ENCODE measurements at regions not wholly inside any gene's neighbourhood (a gene's known extent, or its start where the extent isn't known, plus 50 kb on each side); places are given as distances from the start of the nearest gene placed in this dataset.
A peak's percentile ranks its signal among the peaks of the same experiment; 100 is the strongest.
"Not testable (repeated sequence)": the region's sequence is repeated elsewhere in the genome, so short reads cannot be mapped to it uniquely, and the experiment has no call there.

DNA sequence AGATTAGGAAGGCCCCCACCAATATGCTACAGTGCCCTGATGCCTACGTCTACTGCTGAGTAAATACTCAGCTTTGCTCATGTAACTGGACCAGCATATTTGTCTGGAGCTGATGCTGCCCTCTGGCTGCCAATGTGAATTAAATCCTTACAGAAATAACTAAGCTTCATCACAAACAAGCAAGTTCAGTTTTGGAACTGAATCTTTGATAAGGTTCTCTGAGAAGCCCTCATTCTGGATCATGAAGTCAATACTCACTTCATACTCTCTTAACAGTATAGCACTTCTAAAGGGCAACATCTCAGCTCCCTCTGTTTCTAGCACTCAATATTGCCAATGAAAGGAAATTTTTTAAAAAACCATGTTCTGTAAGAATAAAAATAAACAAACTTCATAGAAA, 246.7 kb downstream of the ETV1 start:
- peak; percentile 5 for DNase-seq

DNA sequence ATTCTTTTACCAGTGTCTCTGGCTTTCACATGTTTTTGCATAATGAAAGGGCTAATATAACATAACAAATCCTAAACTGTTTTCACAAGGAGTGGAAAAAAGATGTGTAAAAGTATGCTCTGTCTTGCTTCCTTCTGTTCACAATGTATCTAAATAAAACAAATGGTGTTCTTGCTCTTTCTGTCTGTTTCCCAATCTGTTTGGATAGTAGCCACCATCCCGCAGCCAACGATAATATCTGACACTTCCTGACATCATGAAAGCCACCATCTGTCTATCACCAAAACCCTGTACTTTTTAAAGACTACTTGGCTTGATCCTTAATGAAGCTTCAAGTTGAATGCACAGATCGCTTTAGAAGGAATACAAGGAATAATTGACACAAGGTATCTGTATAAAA, 246.2 kb downstream of the ETV1 start:
- DNase-seq = no peak

DNA sequence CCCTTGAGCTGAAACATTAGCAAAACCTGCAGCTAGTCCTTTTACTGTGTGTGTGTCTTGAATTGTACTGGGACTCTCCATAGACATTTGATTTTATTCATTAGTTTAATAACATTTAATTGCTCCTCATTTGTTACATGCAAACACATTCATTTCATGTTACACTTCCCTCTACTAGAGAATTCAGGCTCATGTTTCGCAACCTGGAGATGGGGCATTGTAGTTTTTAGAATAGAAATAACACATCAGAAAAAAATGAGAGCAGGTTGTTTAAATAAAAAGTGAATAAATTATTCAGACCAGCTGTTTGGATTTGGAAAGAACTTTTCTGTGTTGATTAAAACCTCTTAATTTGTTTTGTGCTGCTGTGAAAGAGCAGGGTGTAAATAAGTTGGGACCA, 243.9 kb downstream of the ETV1 start:
- DNase-seq = no peak

DNA sequence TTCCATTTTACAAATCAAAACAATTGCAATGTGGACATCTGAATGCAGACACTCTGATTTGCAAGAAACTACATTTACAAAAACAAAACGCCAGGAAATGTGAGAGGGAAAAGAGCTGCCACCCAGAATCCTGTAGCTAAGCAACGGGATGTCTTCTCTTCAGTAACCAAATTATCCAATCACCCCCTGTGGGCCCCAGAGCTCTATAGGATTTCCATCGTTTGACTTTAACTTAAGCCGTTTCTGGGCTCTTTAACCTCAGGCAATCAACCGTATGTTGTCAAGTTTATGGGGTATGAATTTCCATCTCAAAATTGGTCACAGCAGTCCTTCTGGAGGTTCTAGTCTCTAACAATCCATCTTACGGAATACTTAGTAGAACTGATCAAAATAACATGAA, 240.5 kb downstream of the ETV1 start:
- DNase-seq = no peak

DNA sequence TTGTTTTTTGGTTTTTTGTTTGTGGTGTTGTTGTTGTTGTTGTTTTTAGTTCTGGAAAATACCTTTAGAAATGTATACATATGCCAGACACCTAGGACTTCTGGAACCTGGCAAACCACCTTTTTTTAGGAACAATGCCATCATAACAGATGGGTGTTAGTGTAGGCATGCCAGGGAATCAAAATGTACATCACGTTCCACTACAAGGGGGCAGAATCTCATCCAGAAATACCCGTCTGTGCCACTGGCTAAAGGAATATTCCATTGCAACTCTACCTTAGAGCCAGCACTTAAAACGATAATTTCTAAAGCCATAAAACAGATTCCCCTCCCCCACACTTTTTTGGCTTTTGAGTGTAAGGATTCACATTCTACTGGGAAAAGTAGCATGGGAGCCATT, 239.8 kb downstream of the ETV1 start:
- DNase-seq = no peak

DNA sequence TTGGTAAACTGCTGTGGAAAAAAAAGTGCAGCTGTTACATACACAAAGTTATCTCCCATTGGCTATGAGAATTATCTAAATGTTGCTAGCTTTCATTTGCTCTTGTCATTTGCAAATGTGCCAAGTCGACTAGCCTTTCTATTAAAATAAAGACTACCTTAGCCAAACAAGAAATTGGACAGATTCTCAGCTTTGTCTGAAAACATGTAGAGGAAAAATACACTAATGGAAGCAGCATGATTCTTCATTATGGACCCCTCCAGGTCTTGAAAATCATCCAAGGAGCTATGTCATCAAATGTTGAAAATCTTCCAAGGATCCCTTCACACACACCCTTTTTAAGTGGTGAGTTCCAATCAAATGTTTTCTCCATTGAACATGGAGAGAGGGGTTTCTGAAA, 237.7 kb downstream of the ETV1 start:
- no peak for DNase-seq

DNA sequence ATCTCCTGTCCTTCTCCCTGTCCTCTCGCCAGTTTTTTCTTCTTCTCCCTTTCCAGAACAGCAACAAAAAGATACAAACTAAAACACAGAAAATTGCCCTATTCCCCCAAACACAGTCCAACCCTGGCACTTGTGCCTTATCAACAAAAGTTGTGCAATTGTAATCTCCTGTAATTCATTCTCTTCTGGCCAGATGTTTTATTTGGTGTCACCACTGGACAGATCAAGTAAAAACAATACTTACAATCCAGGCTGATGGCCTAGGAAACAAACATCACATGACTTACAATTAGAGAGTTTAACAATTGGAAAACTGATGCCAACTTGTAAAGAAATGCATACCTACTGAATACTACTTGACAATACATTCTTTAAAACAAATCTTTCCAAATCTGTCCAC, 231.6 kb downstream of the ETV1 start:
- no peak for DNase-seq

DNA sequence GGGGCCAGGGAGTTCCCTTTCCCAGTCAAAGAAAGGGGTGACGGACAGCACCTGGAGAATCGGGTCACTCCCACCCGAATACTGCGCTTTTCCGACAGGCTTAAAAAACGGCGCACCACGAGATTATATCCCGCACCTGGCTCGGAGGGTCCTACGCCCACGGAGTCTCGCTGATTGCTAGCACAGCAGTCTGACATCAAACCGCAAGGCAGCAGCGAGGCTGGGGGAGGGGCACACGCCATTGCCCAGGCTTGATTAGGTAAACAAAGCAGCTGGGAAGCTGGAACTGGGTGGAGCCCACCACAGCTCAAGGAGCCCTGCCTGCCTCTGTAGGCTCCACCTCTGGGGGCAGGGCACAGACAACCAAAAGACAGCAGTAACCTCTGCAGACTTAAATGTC, 223.6 kb downstream of the ETV1 start:
- DNase-seq = not testable (repeated sequence)

DNA sequence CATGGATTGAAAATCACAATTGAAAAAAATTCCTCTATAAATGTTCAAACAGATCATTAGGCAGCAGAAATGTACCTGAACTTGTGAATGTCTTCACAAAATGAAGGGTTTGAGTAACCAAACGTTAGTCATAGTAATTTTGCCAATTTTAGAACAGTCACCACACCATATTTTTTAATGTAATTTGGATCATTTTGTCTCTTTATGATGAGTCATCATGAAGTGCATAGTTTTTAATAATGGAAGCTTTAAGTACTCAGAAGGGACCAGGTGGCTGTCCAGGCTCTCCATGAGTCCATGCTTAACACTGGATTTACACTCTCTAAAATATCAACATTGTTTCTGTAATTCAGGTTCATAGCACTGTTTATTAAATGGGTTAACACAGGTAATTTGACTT, 219.2 kb downstream of the ETV1 start:
- DNase-seq = no peak

DNA sequence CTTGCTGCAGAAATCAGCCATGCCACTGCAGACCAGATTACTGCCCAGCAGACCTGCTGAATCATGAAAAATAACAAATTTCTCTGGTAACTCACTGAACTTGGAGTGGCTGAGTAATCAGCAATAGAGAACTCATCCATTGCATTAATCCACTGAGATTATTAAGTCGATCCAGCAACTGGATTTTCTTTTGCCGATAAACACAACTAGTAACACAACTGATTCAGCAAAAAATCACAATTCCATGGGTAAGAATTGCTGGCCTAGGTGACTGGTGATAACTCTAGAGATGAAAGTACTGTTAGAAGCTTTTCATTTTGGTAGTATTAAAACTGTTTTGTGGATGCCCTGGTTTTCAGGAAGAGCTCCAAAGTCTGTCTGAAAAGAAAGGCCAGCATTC, 214.5 kb downstream of the ETV1 start:
- DNase-seq = no peak

DNA sequence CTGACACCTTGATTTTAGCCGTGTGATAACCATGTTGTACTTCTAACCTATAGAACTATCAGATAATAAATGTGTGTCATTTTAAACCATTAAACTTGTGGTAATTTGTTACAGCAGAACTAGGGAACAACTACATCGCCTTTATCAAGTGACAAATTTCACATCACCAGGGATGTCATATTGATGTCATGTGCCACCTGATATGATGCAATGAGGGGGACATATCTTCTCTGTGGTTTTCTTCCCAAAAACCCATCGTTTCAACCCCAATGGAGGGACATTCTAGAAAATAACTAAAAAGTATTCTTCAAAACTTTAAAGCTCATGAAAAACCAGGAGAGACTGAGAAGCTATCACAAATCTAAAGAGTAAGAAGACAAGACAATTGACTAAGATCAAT, 212.2 kb downstream of the ETV1 start:
- no peak for DNase-seq

DNA sequence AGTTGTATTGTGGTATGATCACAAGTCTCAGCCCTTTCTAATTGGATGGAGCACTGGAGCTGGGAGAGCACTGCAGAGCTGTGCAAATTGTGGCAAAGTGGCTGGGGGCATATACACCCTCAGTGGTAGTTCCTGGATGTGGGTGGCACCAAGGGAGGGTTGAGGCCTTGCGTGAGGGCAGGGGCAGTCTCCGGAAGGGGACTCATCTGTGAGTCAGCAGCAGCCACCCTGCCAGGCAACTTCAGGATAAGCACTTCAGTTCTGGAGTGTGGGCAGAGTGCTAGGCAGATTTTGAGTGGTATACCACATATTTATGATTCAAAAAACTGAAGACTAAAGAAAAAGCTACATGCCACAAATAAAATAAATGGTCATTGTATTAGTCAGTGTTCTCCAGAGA, 210.5 kb downstream of the ETV1 start:
- no peak for DNase-seq

DNA sequence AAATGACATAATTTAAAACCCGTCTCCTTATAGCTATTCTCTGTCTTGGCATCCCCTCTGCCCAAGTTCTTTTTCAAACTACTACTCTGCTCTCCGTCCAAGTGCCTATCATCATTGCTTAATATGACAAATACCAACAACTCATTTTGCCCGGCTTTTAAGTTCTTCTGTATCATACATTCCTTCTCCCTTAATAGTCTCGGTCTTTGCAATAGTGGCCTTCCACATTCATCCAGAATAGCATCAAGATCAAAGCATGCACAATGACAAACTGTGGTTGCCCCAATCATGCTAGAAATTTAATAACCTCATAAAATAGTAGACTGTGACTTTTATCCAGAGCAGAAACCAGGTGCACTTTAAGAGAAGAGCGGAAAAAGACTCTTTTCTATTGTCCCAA, 198.9 kb downstream of the ETV1 start:
- no peak for DNase-seq

DNA sequence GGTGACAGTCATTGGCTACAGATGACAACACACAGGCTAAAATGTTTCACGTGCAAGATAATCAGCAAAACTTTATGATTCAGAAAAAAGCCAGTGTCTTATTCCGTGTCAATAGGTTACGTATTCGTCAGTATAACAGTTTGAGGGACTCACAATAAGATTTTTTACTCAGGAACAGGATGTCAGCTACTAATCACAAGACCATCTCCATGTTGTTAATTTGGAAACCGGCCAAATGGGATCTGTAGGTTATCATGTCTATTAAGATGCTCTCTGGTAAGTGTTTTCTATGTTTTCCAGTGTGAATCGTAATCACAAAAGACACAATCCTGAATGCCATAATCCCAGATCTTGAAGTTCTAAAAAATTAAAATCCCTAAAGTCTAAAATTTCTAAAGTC, 197.3 kb downstream of the ETV1 start:
- no peak for DNase-seq

DNA sequence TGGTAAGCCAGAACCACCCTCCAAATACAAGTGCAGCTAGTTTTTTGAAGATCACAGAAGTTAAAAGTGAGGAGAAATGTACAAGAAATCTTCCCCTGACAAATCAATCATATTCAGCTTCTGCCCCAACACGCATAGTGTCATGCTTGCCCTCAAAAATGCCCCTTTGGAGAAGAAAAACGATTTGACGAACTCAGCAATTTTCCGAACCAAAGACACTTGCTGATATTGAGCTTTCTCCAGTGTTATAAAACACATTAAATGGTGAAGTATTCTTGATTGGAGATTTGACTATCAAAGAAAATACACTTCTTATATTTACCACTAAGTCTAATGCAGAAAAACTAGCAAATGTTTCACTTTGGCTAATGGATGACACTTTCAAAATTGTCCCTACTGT, 195.5 kb downstream of the ETV1 start:
- no peak for DNase-seq

DNA sequence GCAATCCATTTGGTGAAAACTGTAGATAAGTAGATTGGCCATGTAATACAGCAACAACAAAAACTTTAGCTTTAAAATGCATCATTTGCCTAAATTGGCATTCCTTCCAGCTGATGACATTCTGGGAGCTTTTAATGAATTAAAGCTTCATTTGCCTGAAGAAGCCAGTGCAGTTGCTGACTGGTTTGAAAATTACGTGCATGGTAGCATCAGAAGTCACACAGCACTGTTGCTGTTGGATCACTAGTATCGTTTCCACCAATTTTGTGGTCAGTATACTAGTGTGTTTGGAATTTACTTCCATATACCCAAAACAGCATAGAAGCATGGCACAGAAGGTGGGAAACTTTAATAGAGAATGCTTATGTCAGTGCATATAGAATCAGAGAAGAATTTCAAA, 194.9 kb downstream of the ETV1 start:
- no peak for DNase-seq

DNA sequence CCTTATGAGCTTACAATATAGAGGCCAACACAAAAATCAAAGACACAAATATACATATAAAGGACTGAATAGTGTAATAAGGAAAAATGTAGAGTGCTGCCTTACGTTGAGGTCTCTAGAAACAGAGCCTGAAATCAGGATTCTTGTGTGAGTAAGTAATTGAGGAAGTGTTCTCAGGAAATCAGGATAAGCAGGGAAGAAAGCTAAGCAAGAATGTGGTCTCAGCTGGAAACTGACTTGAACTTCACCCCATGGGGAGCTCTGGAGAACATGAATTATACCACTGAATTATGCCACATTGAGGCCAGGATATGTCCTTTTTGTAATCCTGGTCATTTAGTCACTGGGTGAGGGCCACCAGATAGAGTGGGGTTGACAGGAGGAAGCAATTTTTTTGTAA, 191.9 kb downstream of the ETV1 start:
- no peak for DNase-seq

DNA sequence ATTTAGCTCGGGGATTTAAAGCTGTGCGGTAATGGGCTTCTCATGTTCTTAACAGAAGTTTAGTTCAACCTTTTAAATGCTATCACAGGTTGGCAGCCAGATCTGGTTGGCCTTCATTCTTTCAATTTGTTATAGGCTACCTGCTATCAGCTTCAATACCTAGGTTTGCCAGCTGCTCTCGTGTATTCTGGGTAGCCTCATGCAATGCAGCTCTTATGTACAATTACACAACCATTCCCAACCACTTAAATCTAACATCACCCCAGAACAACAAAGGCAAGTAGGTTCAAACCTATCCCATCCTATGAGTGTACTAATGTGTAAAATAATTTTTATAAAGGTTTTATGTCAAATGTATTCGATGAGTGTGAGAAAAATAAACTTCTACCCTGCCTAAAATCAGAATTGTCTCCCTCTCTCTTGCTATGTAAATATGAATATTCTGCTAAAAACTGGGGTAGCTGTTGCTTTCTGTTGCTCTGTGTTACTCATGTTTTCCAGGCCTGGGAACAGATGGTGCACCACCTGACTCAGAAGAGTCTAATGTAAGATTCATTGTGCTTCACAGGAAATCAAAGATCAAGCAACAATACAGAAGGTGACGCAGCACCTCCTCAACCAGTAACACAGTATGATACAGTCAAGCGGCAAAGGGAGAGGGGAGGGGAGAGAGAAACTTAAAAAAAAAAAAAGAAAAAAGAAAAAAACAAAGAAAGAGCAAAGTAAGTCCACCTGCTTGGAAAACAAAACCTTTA, 188.6 kb downstream of the ETV1 start:
- DNase-seq = peak; percentile 23

DNA sequence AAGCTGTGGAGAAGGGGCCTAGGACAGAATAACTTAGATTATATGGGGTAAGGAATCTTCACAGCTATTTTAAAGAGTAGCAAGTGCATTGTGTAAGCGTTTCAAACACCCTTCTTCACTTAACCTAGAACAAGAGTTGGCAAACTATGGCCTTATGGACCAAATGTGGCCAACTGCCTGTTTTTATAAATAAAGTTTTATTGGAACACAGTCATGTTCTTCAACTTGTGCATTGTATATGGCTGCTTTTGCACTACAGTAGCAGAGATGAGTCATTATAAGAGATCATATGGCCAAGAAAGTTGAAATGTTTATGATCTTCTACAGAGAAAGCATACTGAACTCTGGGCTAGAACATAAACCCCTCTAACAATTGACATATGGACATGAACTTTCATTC, 187.8 kb downstream of the ETV1 start:
- no peak for DNase-seq

DNA sequence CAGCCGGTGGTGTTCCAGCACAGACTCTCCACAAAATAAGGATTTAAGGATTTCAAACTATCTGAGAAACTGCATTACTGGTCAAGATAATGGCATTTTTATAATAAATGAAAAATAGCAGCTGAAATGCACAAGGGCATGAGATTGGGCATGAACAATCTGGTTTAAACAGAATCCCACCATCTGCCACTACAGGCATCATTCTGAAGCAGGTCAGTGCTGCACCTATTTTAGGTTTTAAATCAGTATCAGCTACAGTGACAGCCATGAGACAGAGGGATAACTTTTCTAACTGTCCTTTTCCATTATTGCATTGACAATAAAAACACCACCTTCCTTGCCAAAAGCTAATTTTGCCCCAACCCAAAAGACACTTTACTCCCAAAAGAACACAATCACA, 186.8 kb downstream of the ETV1 start:
- DNase-seq = no peak

DNA sequence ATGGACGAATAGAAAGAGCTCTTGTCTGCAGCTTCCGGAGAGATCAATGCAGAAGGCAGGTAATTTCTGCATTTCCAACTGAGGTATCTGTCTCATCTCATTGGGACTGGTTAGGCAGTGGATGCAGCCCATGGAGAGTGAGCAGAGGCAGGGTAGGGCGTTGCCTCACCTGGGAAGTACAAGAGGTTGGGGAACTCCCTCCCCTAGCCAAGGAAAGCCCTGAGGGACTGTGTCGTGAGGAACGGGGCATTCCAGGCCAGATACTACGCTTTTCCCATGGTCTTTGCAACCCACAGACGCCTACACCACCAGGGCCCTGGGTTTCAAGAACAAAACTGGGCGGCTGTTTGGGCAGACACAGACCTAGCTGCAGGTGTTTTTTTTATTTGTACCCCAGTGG, 186.3 kb downstream of the ETV1 start:
- no peak for DNase-seq

DNA sequence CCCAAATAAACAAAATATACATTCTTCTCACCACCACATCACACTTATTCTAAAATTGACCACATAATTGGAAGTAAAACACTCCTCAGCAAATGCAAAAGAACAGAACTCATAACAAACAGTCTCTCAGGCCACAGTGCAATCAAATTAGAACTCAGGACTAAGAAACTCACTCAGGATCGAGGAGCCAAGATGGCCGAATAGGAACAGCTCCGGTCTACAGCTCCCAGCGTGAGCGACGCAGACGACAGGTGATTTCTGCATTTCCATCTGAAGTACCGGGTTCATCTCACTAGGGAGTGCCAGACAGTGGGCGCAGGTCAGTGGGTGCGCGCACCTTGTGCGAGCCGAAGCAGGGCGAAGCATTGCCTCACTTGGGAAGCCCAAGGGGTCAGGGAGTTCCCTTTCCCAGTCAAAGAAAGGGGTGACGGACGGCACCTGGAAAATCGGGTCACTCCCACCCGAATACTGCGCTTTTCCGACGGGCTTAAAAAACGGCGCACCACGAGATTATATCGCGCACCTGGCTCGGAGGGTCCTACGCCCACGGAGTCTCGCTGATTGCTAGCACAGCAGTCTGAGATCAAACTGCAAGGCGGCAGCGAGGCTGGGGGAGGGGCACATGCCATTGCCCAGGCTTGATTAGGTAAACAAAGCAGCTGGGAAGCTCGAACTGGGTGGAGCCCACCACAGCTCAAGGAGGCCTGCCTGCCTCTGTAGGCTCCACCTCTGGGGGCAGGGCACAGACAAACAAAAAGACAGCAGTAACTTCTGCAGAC, 183.2 kb downstream of the ETV1 start:
- DNase-seq = not testable (repeated sequence)

DNA sequence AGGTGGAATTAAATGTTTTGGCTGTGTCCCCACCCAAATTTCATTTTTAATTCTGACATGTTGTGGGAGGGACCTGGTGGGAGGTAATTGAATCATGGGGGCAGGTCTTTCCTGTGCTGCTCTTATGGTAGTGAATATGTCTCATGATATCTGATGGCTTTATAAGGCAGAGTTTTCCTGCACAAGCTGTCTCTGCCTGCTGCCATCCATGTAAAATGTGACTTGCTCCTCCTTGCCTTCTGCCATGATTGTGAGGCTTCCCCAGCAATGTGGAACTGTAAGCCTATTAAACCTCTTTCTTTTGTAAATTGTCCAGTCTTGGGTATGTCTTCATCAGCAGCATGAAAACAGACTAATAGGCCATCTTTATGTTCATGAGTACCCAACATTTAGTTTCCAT, 172.2 kb downstream of the ETV1 start:
- DNase-seq = not testable (repeated sequence)

DNA sequence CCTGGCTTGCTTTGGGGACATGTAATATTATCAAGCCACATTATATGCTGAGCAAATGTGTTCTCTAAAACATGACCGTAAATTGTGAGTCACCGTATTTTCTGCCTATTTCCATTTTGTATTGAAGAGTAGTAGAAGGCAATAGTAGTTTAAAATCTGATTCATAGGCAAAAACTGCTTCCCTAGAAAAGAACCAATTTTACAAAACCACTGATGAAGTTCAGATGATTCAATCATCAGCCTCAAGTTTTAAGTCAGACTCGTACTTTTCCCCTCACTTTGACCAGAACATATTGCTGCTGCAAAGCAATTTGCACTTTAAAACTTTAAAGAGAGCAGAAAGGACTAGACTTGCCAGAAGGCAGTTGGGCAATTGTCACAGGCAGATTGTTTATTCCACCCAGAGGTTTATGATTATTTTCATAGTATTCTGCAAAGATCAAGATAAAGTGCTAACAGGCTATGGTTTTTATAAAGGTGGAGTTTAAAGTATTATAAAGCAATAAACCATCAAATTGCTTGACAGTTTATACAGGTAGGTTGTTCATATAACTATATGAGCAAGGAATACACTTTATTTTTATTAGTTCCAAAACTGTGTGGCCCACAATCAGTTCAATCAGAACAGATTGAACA, 168.2 kb downstream of the ETV1 start:
- DNase-seq = no peak
